ENCODE measurements at regions not wholly inside any gene's neighbourhood (a gene's known extent, or its start where the extent isn't known, plus 50 kb on each side); places are given as distances from the start of the nearest gene placed in this dataset.
A peak's percentile ranks its signal among the peaks of the same experiment; 100 is the strongest.
"Not testable (repeated sequence)": the region's sequence is repeated elsewhere in the genome, so short reads cannot be mapped to it uniquely, and the experiment has no call there.

DNA sequence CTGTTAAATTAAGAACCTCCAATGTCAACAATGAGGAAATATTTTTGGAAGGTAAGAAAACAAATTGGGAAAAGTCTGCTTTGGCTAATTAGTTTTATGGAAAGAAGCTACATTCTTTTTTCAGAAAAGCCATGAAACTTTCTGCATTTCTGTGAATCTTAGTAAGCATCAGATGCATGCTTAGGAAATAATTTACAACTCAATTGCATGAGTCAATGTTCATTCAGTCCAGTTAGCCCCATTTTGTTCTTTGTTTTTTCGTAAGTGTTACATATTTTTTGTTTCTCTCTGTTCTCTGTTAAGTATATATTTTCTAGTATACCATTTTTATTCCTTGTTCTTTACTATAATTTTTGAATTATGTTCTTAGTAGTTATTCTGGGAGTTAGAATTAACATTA, 195.2 kb upstream of the KIF2B start:
- Mint-ChIP-seq H3K27ac (ENCODE audit: low read depth, unreplicated experiment) (peak overlapping the region; percentile 78), H3K36me3 (ENCODE audit: insufficient read depth, unreplicated experiment) (no peaks in the 10 kb centered on the region), H3K4me3 (ENCODE audit: unreplicated experiment) (no peak overlapping the region), H3K9me3 (ENCODE audit: unreplicated experiment) (no peaks in the 10 kb centered on the region), H3K27me3 (ENCODE audit: insufficient read depth, unreplicated experiment) (no peaks in the 10 kb centered on the region), H3K4me1 (ENCODE audit: insufficient read depth, unreplicated experiment) (peaks cover 12% of the 10 kb centered on the region)
- intact Hi-C loops (cut with micrococcal nuclease): loop anchor here (5.0 kb wide), 1 partner anchor 210 kb away; no protein-coding TSS in a partner anchor
- DNase-seq (ENCODE audit: unreplicated experiment): peak; percentile 54
- CTCF ChIA-PET: no interaction called here
- POLR2A ChIA-PET: interaction anchor here (0.6 kb wide), 1 partner anchor 1284 kb away, joined by 4 read pairs; no protein-coding TSS in a partner anchor
- BruUV-seq (replicated peaks): no TSS peak
- TF ChIP-seq, protein P1, sequence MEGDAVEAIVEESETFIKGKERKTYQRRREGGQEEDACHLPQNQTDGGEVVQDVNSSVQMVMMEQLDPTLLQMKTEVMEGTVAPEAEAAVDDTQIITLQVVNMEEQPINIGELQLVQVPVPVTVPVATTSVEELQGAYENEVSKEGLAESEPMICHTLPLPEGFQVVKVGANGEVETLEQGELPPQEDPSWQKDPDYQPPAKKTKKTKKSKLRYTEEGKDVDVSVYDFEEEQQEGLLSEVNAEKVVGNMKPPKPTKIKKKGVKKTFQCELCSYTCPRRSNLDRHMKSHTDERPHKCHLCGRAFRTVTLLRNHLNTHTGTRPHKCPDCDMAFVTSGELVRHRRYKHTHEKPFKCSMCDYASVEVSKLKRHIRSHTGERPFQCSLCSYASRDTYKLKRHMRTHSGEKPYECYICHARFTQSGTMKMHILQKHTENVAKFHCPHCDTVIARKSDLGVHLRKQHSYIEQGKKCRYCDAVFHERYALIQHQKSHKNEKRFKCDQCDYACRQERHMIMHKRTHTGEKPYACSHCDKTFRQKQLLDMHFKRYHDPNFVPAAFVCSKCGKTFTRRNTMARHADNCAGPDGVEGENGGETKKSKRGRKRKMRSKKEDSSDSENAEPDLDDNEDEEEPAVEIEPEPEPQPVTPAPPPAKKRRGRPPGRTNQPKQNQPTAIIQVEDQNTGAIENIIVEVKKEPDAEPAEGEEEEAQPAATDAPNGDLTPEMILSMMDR (IDR thresholded peaks at IDR 0.05; ENCODE audit: unreplicated experiment): no peak

DNA sequence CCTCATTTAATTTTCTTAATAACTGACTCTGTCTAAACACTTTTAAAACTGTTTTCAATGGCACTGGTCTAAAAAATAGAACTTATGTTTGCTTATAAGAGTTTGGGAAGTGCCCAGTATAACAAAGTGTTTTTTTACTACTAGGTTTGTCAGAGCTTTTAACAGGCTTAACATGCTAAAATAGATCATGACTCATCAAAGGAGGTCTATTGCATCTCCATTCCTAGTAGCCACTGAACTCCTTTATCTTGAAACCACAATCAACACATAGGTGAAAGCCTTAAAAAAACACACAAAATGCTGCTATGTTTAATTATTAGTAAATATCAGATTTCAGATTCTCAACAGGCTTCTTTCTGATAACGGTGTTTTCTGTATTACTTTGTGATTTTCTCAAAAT, 196.4 kb upstream of the KIF2B start:
- Mint-ChIP-seq H3K9me3 (ENCODE audit: unreplicated experiment) (no peaks in the 10 kb centered on the region), H3K27me3 (ENCODE audit: insufficient read depth, unreplicated experiment) (no peaks in the 10 kb centered on the region), H3K4me3 (ENCODE audit: unreplicated experiment) (no peak overlapping the region), H3K4me1 (ENCODE audit: insufficient read depth, unreplicated experiment) (peaks cover 12% of the 10 kb centered on the region), H3K36me3 (ENCODE audit: insufficient read depth, unreplicated experiment) (no peaks in the 10 kb centered on the region), H3K27ac (ENCODE audit: low read depth, unreplicated experiment) (no peak overlapping the region)
- BruUV-seq (replicated peaks): no TSS peak
- CTCF ChIA-PET: no interaction called here
- POLR2A ChIA-PET: interaction anchor here (0.7 kb wide), 1 partner anchor 208 kb away, joined by 4 read pairs; no protein-coding TSS in a partner anchor
- intact Hi-C loops (cut with micrococcal nuclease): loop anchor here (5.0 kb wide), 1 partner anchor 211 kb away; no protein-coding TSS in a partner anchor
- DNase-seq (ENCODE audit: unreplicated experiment): peak; percentile 59
- TF ChIP-seq, protein P1 (IDR thresholded peaks at IDR 0.05; ENCODE audit: unreplicated experiment): no peak

- intact Hi-C loops (cut with micrococcal nuclease): no loop called here
- TF ChIP-seq, protein P1 (IDR thresholded peaks at IDR 0.05; ENCODE audit: unreplicated experiment): no peak
- no peaks in the 10 kb centered on the region for H3K9me3 Mint-ChIP-seq (ENCODE audit: unreplicated experiment)
- BruUV-seq (replicated peaks): no TSS peak
- H3K27me3 Mint-ChIP-seq (ENCODE audit: insufficient read depth, unreplicated experiment): no peaks in the 10 kb centered on the region
- H3K4me3 Mint-ChIP-seq (ENCODE audit: unreplicated experiment): no peak overlapping the region
- no peak overlapping the region for H3K27ac Mint-ChIP-seq (ENCODE audit: low read depth, unreplicated experiment)
- CTCF ChIA-PET: interaction anchor here (0.5 kb wide), 1 partner anchor 661 kb away, joined by 3 read pairs; no protein-coding TSS in a partner anchor
- POLR2A ChIA-PET: no interaction called here
- H3K36me3 Mint-ChIP-seq (ENCODE audit: insufficient read depth, unreplicated experiment): no peaks in the 10 kb centered on the region
- H3K4me1 Mint-ChIP-seq (ENCODE audit: insufficient read depth, unreplicated experiment): no peaks in the 10 kb centered on the region
- no peak for DNase-seq (ENCODE audit: unreplicated experiment)
Measured at GRCh38 chr17:53619025-53619424, 203.7 kb upstream of the KIF2B start.

DNA sequence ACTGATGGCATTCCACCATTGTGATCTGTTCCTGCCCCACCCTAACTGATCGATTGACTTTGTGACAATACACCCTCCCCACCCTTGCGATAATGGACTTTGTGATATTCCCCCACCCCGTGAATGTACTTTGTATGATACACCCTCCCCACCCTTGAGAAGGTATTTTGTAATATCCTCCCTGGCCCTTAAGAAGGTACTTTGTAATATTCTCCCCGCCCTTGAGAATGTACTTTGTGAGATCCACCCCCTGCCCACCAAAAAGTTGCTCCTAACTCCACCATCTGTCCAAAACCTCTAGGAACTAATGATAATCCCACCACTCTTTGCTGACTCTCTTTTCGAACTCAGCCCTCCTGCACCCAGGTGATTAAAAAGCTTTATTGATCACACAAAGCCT, 214.5 kb upstream of the KIF2B start:
- DNase-seq (ENCODE audit: unreplicated experiment); H3K27ac Mint-ChIP-seq (ENCODE audit: low read depth, unreplicated experiment); intact Hi-C loops (cut with micrococcal nuclease); CTCF ChIA-PET; H3K36me3 Mint-ChIP-seq (ENCODE audit: insufficient read depth, unreplicated experiment); H3K27me3 Mint-ChIP-seq (ENCODE audit: insufficient read depth, unreplicated experiment); H3K4me1 Mint-ChIP-seq (ENCODE audit: insufficient read depth, unreplicated experiment); H3K4me3 Mint-ChIP-seq (ENCODE audit: unreplicated experiment); POLR2A ChIA-PET; BruUV-seq (replicated peaks): not testable (repeated sequence)
- peaks cover 15% of the 10 kb centered on the region for H3K9me3 Mint-ChIP-seq (ENCODE audit: unreplicated experiment)

GRCh38 chr17:53607475-53607874, 215.3 kb upstream of the KIF2B start:
- intact Hi-C loops (cut with micrococcal nuclease): no loop called here
- ChIA-PET CTCF (interaction anchor here (0.6 kb wide), 1 partner anchor 445 kb away, joined by 3 read pairs; no protein-coding TSS in a partner anchor), POLR2A (no interaction called here)
- H3K27me3 Mint-ChIP-seq (ENCODE audit: insufficient read depth, unreplicated experiment): no peaks in the 10 kb centered on the region
- H3K4me1 Mint-ChIP-seq (ENCODE audit: insufficient read depth, unreplicated experiment): no peaks in the 10 kb centered on the region
- H3K9me3 Mint-ChIP-seq (ENCODE audit: unreplicated experiment): peaks cover 15% of the 10 kb centered on the region
- DNase-seq (ENCODE audit: unreplicated experiment): no peak
- H3K36me3 Mint-ChIP-seq (ENCODE audit: insufficient read depth, unreplicated experiment): no peaks in the 10 kb centered on the region
- no peak overlapping the region for H3K4me3 Mint-ChIP-seq (ENCODE audit: unreplicated experiment)
- no peak overlapping the region for H3K27ac Mint-ChIP-seq (ENCODE audit: low read depth, unreplicated experiment)
- BruUV-seq (replicated peaks): no TSS peak
- TF ChIP-seq, protein P1 (IDR thresholded peaks at IDR 0.05; ENCODE audit: unreplicated experiment): no peak
